ENCODE measurements at regions not wholly inside any gene's neighbourhood (a gene's known extent, or its start where the extent isn't known, plus 50 kb on each side); places are given as distances from the start of the nearest gene placed in this dataset.

DNA sequence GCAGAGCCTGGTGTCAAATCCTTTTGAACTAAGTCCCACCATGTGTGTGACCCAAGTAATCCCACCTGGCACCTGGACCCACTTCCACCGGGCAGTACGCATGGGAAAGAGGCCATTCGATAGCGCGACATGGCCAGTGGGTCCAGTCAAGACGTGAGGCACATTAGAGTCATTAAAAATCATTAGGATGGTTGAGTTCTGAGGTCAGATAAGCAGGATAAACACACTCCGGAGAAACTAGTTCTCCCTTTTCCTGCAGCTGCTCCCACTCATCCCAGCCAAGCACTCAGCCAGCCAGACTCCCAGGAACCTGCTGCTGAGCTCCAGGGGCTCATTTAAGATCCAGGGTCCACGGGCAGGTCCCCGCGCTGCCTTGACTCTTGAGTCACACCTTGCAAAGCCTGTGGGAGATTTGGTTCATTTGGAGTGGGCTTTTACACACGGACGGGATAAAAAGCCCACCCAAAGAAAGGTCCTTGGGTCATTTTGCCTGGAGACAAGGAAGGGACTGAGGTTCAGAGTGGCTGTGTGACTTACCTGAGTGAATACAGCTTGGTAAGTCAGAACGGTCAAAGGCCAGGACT is 313.9 kb downstream of the BCL11B start:
- FAIRE-seq (no peak), DNase-seq (ENCODE audit: insufficient read length, low spot score) (no peak)
- TF ChIP-seq POLR2A (IDR thresholded peaks at IDR 0.05; ENCODE audit: low read depth, low read length) (no peak), SPI1 (IDR thresholded peaks at IDR 0.05; ENCODE audit: low read depth, low read length) (no peak), TAF1 (IDR thresholded peaks at IDR 0.05; ENCODE audit: low read depth, low read length) (no peak), POU2F2 (IDR thresholded peaks at IDR 0.05; ENCODE audit: low read depth, low read length) (no peak), POLR2AphosphoS5 (IDR thresholded peaks at IDR 0.05; ENCODE audit: low read depth, low read length) (no peak), PAX5 (IDR thresholded peaks at IDR 0.05; ENCODE audit: insufficient read depth, low read length, severe bottlenecking) (no peak)

DNA sequence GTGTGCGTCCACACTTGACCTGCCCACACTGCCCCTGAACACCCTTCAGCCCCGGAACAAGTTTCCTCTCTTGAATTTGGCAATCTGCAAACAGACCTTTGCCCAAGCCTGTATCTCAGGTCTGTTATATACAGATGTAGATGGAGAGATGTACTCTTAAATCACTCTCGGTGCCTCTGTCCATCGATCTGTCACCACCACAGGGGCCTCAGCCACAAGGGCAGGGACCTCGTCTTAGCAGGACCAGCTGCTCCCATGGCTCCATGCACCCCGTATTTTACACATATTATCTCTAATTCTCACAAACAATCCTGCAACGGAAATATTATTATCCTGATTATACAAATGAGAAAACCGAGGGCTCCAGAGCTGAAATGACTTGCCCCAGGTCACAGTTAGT is 313.4 kb downstream of the BCL11B start:
- TF ChIP-seq POLR2AphosphoS5 (IDR thresholded peaks at IDR 0.05; ENCODE audit: low read depth, low read length) (no peak), SPI1 (IDR thresholded peaks at IDR 0.05; ENCODE audit: low read depth, low read length) (no peak), TAF1 (IDR thresholded peaks at IDR 0.05; ENCODE audit: low read depth, low read length) (no peak), POU2F2 (IDR thresholded peaks at IDR 0.05; ENCODE audit: low read depth, low read length) (no peak), POLR2A (IDR thresholded peaks at IDR 0.05; ENCODE audit: low read depth, low read length) (no peak), PAX5 (IDR thresholded peaks at IDR 0.05; ENCODE audit: insufficient read depth, low read length, severe bottlenecking) (no peak)
- no peak for FAIRE-seq
- no peak for DNase-seq (ENCODE audit: insufficient read length, low spot score)

DNA sequence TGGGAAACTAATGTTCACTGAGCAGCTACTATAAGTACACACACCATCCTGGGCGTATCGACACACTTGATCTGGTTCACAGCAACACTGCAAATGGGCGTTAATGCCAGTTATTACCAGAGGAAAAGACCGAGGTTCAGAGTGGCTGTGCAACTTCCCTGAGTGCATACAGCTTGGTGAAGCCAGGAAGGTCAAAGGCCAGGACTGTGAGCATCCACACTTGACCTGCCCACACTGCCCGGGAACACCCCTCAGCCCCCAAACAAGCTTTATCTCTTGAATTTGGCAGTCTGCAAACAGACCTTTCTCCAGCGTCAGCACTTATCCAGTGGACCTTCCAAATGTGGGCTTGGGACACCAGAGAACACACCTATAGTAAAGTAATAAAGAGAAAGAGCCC is 312.6 kb downstream of the BCL11B start:
- DNase-seq (ENCODE audit: insufficient read length, low spot score) (no peak), FAIRE-seq (no peak)
- TF ChIP-seq POLR2AphosphoS5 (IDR thresholded peaks at IDR 0.05; ENCODE audit: low read depth, low read length) (no peak), POLR2A (IDR thresholded peaks at IDR 0.05; ENCODE audit: low read depth, low read length) (no peak), SPI1 (IDR thresholded peaks at IDR 0.05; ENCODE audit: low read depth, low read length) (no peak), TAF1 (IDR thresholded peaks at IDR 0.05; ENCODE audit: low read depth, low read length) (no peak), POU2F2 (IDR thresholded peaks at IDR 0.05; ENCODE audit: low read depth, low read length) (no peak), PAX5 (IDR thresholded peaks at IDR 0.05; ENCODE audit: insufficient read depth, low read length, severe bottlenecking) (no peak)

DNA sequence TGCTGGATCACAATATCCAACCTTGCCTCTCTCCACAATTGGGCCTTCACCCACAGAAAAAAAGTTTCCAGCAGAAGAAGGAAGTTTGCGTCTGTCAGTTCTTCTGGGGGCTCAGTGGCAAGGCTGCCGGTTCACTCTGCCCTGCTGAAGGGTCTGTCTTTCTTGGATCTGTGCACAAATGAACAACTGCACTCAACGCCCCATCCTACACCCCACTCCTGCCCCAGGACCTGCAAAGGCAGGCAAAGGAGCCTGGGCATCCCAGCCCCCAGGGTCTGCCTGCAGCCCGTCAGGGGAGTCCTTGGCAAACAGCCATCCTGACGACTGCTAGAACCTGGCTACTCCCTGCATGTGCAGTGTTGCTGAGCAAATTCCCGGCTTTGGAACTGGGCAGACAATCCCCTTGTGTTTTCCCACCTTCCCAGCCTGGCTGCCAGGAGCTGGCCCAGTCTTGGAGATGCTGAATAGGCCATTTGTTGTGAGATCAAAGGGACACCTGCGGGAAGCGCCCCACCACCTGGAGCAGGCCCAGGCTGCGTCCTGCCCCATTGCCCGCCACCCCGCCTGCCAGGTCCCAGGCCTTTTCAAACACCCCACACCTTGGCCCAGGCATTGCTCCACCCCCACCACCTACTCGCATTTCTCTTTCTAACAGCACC is 311.9 kb downstream of the BCL11B start:
- FAIRE-seq (no peak), DNase-seq (ENCODE audit: insufficient read length, low spot score) (no peak)
- TF ChIP-seq TAF1 (IDR thresholded peaks at IDR 0.05; ENCODE audit: low read depth, low read length) (no peak), POU2F2 (IDR thresholded peaks at IDR 0.05; ENCODE audit: low read depth, low read length) (no peak), POLR2A (IDR thresholded peaks at IDR 0.05; ENCODE audit: low read depth, low read length) (no peak), PAX5 (IDR thresholded peaks at IDR 0.05; ENCODE audit: insufficient read depth, low read length, severe bottlenecking) (no peak), POLR2AphosphoS5 (IDR thresholded peaks at IDR 0.05; ENCODE audit: low read depth, low read length) (no peak), SPI1 (IDR thresholded peaks at IDR 0.05; ENCODE audit: low read depth, low read length) (no peak)

DNA sequence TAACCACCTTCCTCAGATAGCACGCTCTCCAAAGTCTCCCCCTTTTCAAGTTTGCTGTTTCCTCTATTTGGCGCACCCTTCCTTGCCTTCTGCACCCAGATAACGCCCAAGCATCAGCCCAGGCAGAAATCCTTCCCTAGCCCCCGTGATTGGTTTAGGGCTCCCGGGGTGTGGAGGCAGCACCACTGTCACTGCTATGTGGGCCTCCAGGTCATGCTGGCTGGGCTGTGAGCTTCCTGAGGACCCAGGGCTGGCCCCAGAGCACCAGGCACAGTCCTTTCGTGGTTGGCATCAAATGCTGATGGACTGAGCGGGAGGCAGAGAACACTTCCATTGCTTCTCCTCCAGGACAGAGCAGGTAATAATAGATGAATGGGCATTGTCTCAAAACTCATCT is 311.4 kb downstream of the BCL11B start:
- TF ChIP-seq POLR2AphosphoS5 (IDR thresholded peaks at IDR 0.05; ENCODE audit: low read depth, low read length), result no peak
- DNase-seq (ENCODE audit: insufficient read length, low spot score), result no peak
- no peak for FAIRE-seq

DNA sequence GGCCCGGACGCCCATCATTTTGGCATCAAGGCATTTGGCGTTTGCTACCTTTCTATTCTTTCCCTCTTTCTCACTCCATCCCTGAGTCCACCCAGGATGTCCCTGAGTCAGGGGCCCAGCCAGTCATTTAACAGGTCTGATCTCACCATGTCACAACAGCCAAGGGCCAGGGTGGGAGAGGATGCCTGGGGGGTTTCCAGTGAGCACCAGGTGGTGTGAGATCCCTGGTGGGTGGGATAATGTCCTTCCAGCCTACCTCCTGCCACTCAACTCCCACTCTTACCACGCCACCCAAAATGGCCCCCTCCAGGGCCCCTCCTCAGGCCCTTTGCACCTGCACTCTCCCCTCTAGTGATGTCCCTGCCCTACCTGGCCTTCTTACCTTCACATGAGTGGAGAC is 310.8 kb downstream of the BCL11B start:
- DNase-seq (ENCODE audit: insufficient read length, low spot score) (no peak), FAIRE-seq (no peak)
- no peak for TF ChIP-seq PAX5 (IDR thresholded peaks at IDR 0.05; ENCODE audit: insufficient read depth, low read length, severe bottlenecking)
- no peak for TF ChIP-seq POLR2A (IDR thresholded peaks at IDR 0.05; ENCODE audit: low read depth, low read length)
- TF ChIP-seq SPI1 (IDR thresholded peaks at IDR 0.05; ENCODE audit: low read depth, low read length), result no peak
- TF ChIP-seq POLR2AphosphoS5 (IDR thresholded peaks at IDR 0.05; ENCODE audit: low read depth, low read length), result no peak
- TF ChIP-seq TAF1 (IDR thresholded peaks at IDR 0.05; ENCODE audit: low read depth, low read length), result no peak
- no peak for TF ChIP-seq POU2F2 (IDR thresholded peaks at IDR 0.05; ENCODE audit: low read depth, low read length)

DNA sequence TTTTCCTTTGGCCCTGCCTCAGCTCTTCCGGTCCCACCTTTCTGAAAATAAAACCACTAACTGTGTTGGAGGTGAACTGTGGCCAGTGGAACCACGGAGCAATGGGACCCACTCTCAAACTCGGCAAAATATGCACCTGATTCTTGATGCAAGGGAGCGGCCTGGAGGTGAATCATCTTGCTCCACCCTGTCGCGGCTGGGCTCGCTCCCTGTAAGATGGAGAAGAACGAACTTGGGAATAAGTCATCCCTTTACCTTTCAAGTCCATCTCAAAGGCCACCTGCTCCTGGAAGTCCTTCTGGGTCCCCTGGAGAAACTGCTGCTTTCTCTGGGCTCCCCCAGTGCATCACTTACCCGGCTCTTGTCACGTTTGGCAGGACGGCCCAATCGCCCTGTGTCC is 309.9 kb downstream of the BCL11B start:
- no peak for FAIRE-seq
- DNase-seq (ENCODE audit: insufficient read length, low spot score), result no peak
- no peak for TF ChIP-seq POLR2AphosphoS5 (IDR thresholded peaks at IDR 0.05; ENCODE audit: low read depth, low read length)
- no peak for TF ChIP-seq TAF1 (IDR thresholded peaks at IDR 0.05; ENCODE audit: low read depth, low read length)
- TF ChIP-seq POLR2A (IDR thresholded peaks at IDR 0.05; ENCODE audit: low read depth, low read length), result no peak
- TF ChIP-seq PAX5 (IDR thresholded peaks at IDR 0.05; ENCODE audit: insufficient read depth, low read length, severe bottlenecking), result no peak
- TF ChIP-seq SPI1 (IDR thresholded peaks at IDR 0.05; ENCODE audit: low read depth, low read length), result no peak
- TF ChIP-seq POU2F2 (IDR thresholded peaks at IDR 0.05; ENCODE audit: low read depth, low read length), result no peak

DNA sequence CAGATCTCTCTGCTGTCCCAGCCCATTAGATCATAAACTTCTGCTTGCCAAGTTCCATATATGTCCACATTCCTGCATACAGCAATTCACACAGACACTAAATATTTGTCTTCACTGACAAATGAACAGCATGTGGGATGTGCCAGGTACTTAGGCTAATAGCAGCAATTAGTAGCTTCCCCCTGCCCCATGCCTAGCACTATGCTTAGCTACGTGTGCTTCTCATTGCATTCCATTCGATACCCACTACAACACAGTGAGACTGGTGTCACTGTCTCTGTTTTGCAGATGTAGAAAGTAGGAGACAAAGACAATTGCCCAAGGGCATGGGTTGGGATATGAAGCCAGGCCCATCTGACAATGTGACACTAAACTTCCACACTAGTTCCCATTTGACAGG is 308.4 kb downstream of the BCL11B start:
- TF ChIP-seq POLR2AphosphoS5 (IDR thresholded peaks at IDR 0.05; ENCODE audit: low read depth, low read length), result no peak
- no peak for TF ChIP-seq SPI1 (IDR thresholded peaks at IDR 0.05; ENCODE audit: low read depth, low read length)
- TF ChIP-seq POLR2A (IDR thresholded peaks at IDR 0.05; ENCODE audit: low read depth, low read length), result no peak
- no peak for TF ChIP-seq POU2F2 (IDR thresholded peaks at IDR 0.05; ENCODE audit: low read depth, low read length)
- DNase-seq (ENCODE audit: insufficient read length, low spot score) (no peak), FAIRE-seq (no peak)

DNA sequence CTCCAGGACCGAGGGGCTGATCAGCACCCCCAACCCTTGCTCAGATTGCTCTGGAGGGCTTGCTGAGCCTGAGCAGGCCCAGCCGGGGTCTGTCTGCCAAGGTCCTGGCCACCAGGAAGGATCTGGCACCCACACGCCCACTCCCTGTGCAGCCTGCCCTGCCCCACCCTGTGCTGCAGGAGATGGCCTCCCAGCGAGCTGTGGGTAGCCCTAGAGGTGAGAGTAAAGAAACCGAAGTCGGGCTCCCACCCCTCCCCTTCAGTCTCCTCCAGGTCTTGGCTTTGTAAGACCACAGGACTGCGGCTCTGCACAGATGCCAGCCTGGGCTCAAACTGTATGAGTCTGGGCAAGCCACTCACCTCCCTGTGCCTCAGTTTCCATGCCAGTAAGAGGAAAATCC is 307.8 kb downstream of the BCL11B start:
- FAIRE-seq, result no peak

DNA sequence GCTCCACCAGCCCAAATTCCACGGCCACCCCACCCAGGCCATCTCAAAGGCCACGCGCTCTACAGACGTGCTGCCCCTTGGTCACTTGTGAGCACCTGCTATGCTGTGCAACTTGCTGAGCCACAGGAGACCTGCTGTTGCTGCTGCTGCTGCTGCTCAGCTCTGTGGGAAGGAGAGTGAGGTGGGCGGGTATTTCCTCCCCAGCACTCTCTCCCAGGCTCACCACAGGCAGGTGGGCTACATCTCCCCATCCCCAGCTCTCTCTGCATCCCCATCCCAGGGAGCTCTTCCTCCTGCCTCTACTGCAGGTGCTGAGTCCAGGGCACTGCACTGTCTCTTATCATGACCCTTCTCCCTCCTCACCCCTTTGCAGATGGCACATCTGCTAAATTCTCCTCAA is 306.9 kb downstream of the BCL11B start:
- TF ChIP-seq POU2F2 (IDR thresholded peaks at IDR 0.05; ENCODE audit: low read depth, low read length) (no peak), POLR2A (IDR thresholded peaks at IDR 0.05; ENCODE audit: low read depth, low read length) (no peak), SPI1 (IDR thresholded peaks at IDR 0.05; ENCODE audit: low read depth, low read length) (no peak), POLR2AphosphoS5 (IDR thresholded peaks at IDR 0.05; ENCODE audit: low read depth, low read length) (no peak), PAX5 (IDR thresholded peaks at IDR 0.05; ENCODE audit: insufficient read depth, low read length, severe bottlenecking) (no peak), TAF1 (IDR thresholded peaks at IDR 0.05; ENCODE audit: low read depth, low read length) (no peak)
- FAIRE-seq, result no peak
- no peak for DNase-seq (ENCODE audit: insufficient read length, low spot score)

More for the DNA sequence above, 307.8 kb downstream of the BCL11B start:
- no peak for DNase-seq (ENCODE audit: insufficient read length, low spot score)
- TF ChIP-seq SPI1 (IDR thresholded peaks at IDR 0.05; ENCODE audit: low read depth, low read length) (no peak), PAX5 (IDR thresholded peaks at IDR 0.05; ENCODE audit: insufficient read depth, low read length, severe bottlenecking) (no peak), TAF1 (IDR thresholded peaks at IDR 0.05; ENCODE audit: low read depth, low read length) (no peak), POLR2AphosphoS5 (IDR thresholded peaks at IDR 0.05; ENCODE audit: low read depth, low read length) (no peak), POU2F2 (IDR thresholded peaks at IDR 0.05; ENCODE audit: low read depth, low read length) (no peak), POLR2A (IDR thresholded peaks at IDR 0.05; ENCODE audit: low read depth, low read length) (no peak)

Data from GM12891 (cell line).